Mammary epithelial cell (primary cell): ENCODE measurements at regions not wholly inside any gene's neighbourhood (a gene's known extent, or its start where the extent isn't known, plus 50 kb on each side); places are given as distances from the start of the nearest gene placed in this dataset.

Experiments used
- EZH2 ChIP-seq: IDR thresholded peaks from 2 replicates; pipeline ENCODE4 v1.6.1; 2012; ENCODE audit warnings: low read length, inconsistent platforms, borderline replicate concordance
- TF ChIP-seq, protein P1 (sequence below), 2 donors: IDR thresholded peaks in 1 of 2; conservative IDR thresholded peaks in 1 of 2; 2 replicates each; pipeline ENCODE4 v1.5.1; 2011 to 2012; ENCODE audit warnings: inconsistent platforms in 2 of 2, low read length in 2 of 2, mild to moderate bottlenecking in 2 of 2, control low read depth in 1 of 2, low read depth in 1 of 2; ENCODE audit not compliant: insufficient read depth in 1 of 2; ENCODE audit errors: extremely low read depth in 1 of 2

- TF ChIP-seq, protein P1, sequence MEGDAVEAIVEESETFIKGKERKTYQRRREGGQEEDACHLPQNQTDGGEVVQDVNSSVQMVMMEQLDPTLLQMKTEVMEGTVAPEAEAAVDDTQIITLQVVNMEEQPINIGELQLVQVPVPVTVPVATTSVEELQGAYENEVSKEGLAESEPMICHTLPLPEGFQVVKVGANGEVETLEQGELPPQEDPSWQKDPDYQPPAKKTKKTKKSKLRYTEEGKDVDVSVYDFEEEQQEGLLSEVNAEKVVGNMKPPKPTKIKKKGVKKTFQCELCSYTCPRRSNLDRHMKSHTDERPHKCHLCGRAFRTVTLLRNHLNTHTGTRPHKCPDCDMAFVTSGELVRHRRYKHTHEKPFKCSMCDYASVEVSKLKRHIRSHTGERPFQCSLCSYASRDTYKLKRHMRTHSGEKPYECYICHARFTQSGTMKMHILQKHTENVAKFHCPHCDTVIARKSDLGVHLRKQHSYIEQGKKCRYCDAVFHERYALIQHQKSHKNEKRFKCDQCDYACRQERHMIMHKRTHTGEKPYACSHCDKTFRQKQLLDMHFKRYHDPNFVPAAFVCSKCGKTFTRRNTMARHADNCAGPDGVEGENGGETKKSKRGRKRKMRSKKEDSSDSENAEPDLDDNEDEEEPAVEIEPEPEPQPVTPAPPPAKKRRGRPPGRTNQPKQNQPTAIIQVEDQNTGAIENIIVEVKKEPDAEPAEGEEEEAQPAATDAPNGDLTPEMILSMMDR (conservative IDR thresholded peaks at IDR 0.05 in 1 of 2, IDR thresholded peaks at IDR 0.05 in 1 of 2; ENCODE audit: extremely low read depth in 1 of 2, insufficient read depth in 1 of 2, low read depth in 1 of 2, low read length in 2 of 2): no peak
- no peak for TF ChIP-seq EZH2
Measured at GRCh38 chr4:37001688-37002436, 242.7 kb upstream of the NWD2 start.
